Right lobe of liver (tissue), 4 donors: ENCODE measurements at regions not wholly inside any gene's neighbourhood (a gene's known extent, or its start where the extent isn't known, plus 50 kb on each side); places are given as distances from the start of the nearest gene placed in this dataset.

Source experiments
- POLR2A ChIP-seq: fragments of 450-650 bp; IDR thresholded peaks from one replicate; pipeline ENCODE4 v1.6.1; 2017; ENCODE audit warnings: antibody characterized with exemption, mild to moderate bottlenecking
- TF ChIP-seq, protein P1 (sequence below), 4 donors: fragments of 200-600 bp in 3 of 4; fragments of 450-650 bp in 1 of 4; IDR thresholded peaks; one replicate each; pipeline versions ENCODE4 v1.5.1 to v1.8.0; 2016 to 2022; ENCODE audit warnings: antibody characterized with exemption in 4 of 4, mild to moderate bottlenecking in 2 of 4
- donor health status: DM: no; HTN: no; CAD: no.
- donor health status: DM: no; HTN: no; CAD: no.
- donor health status: DM: no; HTN: yes; CAD: no.

DNA sequence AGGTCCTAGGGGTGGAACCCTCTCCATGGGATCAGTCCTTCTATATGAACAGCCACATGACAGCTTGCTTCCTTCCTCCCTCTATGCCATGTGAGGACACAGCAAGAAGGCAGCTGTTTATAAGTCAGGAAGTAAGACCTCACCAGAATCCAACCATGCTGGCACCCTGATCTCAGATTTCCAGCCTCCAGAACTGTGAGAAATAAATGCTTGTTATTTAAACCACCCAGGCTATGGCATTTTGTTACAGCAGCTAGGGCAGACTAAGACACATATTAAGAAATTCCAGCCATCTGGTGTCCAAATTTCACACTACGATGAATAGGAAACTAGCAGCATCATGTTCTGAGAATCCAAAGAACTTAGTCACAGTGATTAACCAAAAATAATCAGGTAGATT, 140.1 kb downstream of the ZFAND4 start:
- TF ChIP-seq, protein P1, sequence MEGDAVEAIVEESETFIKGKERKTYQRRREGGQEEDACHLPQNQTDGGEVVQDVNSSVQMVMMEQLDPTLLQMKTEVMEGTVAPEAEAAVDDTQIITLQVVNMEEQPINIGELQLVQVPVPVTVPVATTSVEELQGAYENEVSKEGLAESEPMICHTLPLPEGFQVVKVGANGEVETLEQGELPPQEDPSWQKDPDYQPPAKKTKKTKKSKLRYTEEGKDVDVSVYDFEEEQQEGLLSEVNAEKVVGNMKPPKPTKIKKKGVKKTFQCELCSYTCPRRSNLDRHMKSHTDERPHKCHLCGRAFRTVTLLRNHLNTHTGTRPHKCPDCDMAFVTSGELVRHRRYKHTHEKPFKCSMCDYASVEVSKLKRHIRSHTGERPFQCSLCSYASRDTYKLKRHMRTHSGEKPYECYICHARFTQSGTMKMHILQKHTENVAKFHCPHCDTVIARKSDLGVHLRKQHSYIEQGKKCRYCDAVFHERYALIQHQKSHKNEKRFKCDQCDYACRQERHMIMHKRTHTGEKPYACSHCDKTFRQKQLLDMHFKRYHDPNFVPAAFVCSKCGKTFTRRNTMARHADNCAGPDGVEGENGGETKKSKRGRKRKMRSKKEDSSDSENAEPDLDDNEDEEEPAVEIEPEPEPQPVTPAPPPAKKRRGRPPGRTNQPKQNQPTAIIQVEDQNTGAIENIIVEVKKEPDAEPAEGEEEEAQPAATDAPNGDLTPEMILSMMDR (IDR thresholded peaks at IDR 0.05) = no peak
- TF ChIP-seq POLR2A = no peak
